K562 (cell line): ENCODE measurements at regions not wholly inside any gene's neighbourhood (a gene's known extent, or its start where the extent isn't known, plus 50 kb on each side); places are given as distances from the start of the nearest gene placed in this dataset.

Experiments
- ATAC-seq: fragments of 200-7000 bp; cut with Tn5 transposase; 3 replicates; pipeline ENCODE4 v1.9.1; 2020; ENCODE audit warnings: moderate library complexity
- BruUV-seq: library from RNA; stranded (reverse); fragments of 400-500 nt; replicated peaks from 2 replicates; lab custom pipeline; 2021; lab: Mats Ljungman, UMichigan
- CTCF ChIA-PET: fragments of 300-600 bp; formaldehyde crosslinking; extraction: SDS; loops from one replicate; lab custom pipeline; 2021; ENCODE audit warnings: low intra/inter-chr PET ratio; lab: Yijun Ruan, JAX
- POLR2A ChIA-PET: fragments of 300-600, 350-650 bp; sonication (Branson Sonifier 250); formaldehyde crosslinking; extraction: SDS; loops from one replicate; lab custom pipeline; 2021; ENCODE audit warnings: antibody characterized with exemption, inconsistent platforms; lab: Yijun Ruan, JAX
- DNase-seq, 4 experiments: peaks; one replicate each; pipeline versions ENCODE4 v3.0.0 to v3.0.0-alpha.2; 2011 to 2018; ENCODE audit warnings: low spot score in 3 of 4, mixed read lengths in 3 of 4; ENCODE audit errors: extremely low read depth in 1 of 4
- FAIRE-seq: peaks from 2 replicates; lab custom pipeline; 2011; peaks lifted over from hg19 to GRCh38; lab: Jason Lieb, UNC
- H2AFZ ChIP-seq: 2 replicates; pipeline ENCODE4 v1.6.0; 2011; ENCODE audit warnings: low read depth, low read length, control low read depth, inconsistent platforms
- H3K27ac ChIP-seq: fragments of 200-600 bp; 3 replicates; pipeline ENCODE4 v1.8.0; 2011; ENCODE audit warnings: low read depth, mild to moderate bottlenecking, control low read depth, inconsistent platforms, low read length, moderate library complexity, mixed read lengths; ENCODE audit errors: extremely low read depth
- H3K27me3 ChIP-seq, 2 experiments: fragments of 300-600 bp in 1 of 2; 2 replicates in 1 of 2; 3 replicates in 1 of 2; pipeline versions ENCODE4 v1.6.0 to v1.8.0; 2011; ENCODE audit warnings: inconsistent platforms in 2 of 2, low read length in 2 of 2, mild to moderate bottlenecking in 1 of 2, mixed read lengths in 1 of 2, moderate library complexity in 1 of 2; ENCODE audit not compliant: control insufficient read depth in 2 of 2, insufficient read depth in 2 of 2
- H3K36me3 ChIP-seq: fragments of 300-600 bp; 3 replicates; pipeline ENCODE4 v1.8.0; 2011; ENCODE audit warnings: mild to moderate bottlenecking, low read length, inconsistent platforms; ENCODE audit not compliant: control insufficient read depth, insufficient read depth
- H3K4me1 ChIP-seq, 2 experiments: fragments of 200-600 bp in 1 of 2; replicated peaks in 1 of 2; 2 replicates in 1 of 2; 3 replicates in 1 of 2; pipeline versions ENCODE4 v1.5.1 to v1.8.0; 2011; ENCODE audit warnings: inconsistent platforms in 2 of 2, low read length in 2 of 2, mild to moderate bottlenecking in 1 of 2, mixed read lengths in 1 of 2, moderate library complexity in 1 of 2; ENCODE audit not compliant: control insufficient read depth in 2 of 2, insufficient read depth in 2 of 2
- H3K4me2 ChIP-seq: 2 replicates; pipeline ENCODE4 v1.6.1; 2011; ENCODE audit warnings: low read length, control low read depth, inconsistent platforms, mixed read lengths; ENCODE audit not compliant: insufficient read depth
- H3K4me3 ChIP-seq: fragments of 200-600 bp; sonication (generic), shearing (Covaris generic); 2 replicates; pipeline ENCODE4 v1.5.1; 2016; ENCODE audit warnings: control low read depth, inconsistent platforms
- H3K79me2 ChIP-seq: fragments of 200-600 bp; 3 replicates; pipeline ENCODE4 v1.8.0; 2011; ENCODE audit warnings: low read length, inconsistent platforms; ENCODE audit not compliant: control insufficient read depth, insufficient read depth
- H3K9ac ChIP-seq, 2 experiments: 2 replicates each; pipeline versions ENCODE4 v1.6.0 to v1.6.1; 2011; ENCODE audit warnings: low read depth in 2 of 2, low read length in 2 of 2, control low read depth in 1 of 2, inconsistent platforms in 1 of 2, mild to moderate bottlenecking in 1 of 2, mixed read lengths in 1 of 2; ENCODE audit not compliant: insufficient read depth in 1 of 2
- H3K9me1 ChIP-seq: one replicate; pipeline ENCODE4 v1.6.0; 2011; ENCODE audit warnings: inconsistent platforms, mild to moderate bottlenecking, low read length, moderate library complexity; ENCODE audit not compliant: control insufficient read depth, insufficient read depth
- H3K9me3 ChIP-seq: replicated peaks from 2 replicates; pipeline ENCODE4 v1.5.1; 2011; ENCODE audit warnings: low read depth, low read length, inconsistent platforms; ENCODE audit not compliant: control insufficient read depth, insufficient read depth
- H4K20me1 ChIP-seq: replicated peaks from 2 replicates; pipeline ENCODE4 v1.6.1; 2011; ENCODE audit warnings: low read length, inconsistent platforms, mixed read lengths; ENCODE audit not compliant: control insufficient read depth, insufficient read depth
- CBFA2T3 ChIP-seq: fragments of 450-650 bp; IDR thresholded peaks from 2 replicates; pipeline ENCODE4 v1.6.1; 2017
- EHMT2 ChIP-seq: fragments of 450-650 bp; IDR thresholded peaks from 2 replicates; pipeline ENCODE4 v1.6.1; 2018; ENCODE audit warnings: antibody characterized with exemption
- ETV1 ChIP-seq: fragments of 450-650 bp; conservative IDR thresholded peaks from 2 replicates; pipeline ENCODE4 v1.6.1; 2016; ENCODE audit warnings: missing genetic modification characterization, control low read depth, low read depth, missing compliant biosample characterization
- FOXO4 ChIP-seq: fragments of 450-650 bp; formaldehyde crosslinking; IDR thresholded peaks from 2 replicates; pipeline ENCODE4 v1.4.0; 2020; ENCODE audit warnings: mild to moderate bottlenecking, moderate library complexity
- SMARCE1 ChIP-seq: fragments of 450-650 bp; IDR thresholded peaks from 2 replicates; pipeline ENCODE4 v1.7.1; 2016; ENCODE audit warnings: mild to moderate bottlenecking
- SPI1 ChIP-seq: IDR thresholded peaks from 2 replicates; pipeline ENCODE4 v1.6.1; 2011; ENCODE audit warnings: low read depth, low read length, control low read depth, borderline replicate concordance
- TAF9B ChIP-seq: fragments of 450-650 bp; IDR thresholded peaks from 2 replicates; pipeline ENCODE4 v1.6.1; 2018; ENCODE audit warnings: mild to moderate bottlenecking; ENCODE audit not compliant: partially characterized antibody
- TFE3 ChIP-seq: fragments of 450-650 bp; formaldehyde crosslinking; IDR thresholded peaks from 2 replicates; pipeline ENCODE4 v1.4.0; 2020; ENCODE audit warnings: mild to moderate bottlenecking, mixed read lengths
- UBTF ChIP-seq, 2 experiments: IDR thresholded peaks; 2 replicates each; pipeline ENCODE4 v1.6.1; 2012; ENCODE audit warnings: improper control_type of control experiment in 2 of 2, low read depth in 2 of 2, low read length in 2 of 2, borderline replicate concordance in 1 of 2
- ZNF512 ChIP-seq: IDR thresholded peaks from 2 replicates; pipeline ENCODE4 v1.6.1; 2016; ENCODE audit warnings: missing genetic modification characterization, missing compliant biosample characterization
- ZNF740 ChIP-seq, 3 experiments: fragments of 200-800 bp in 1 of 3; sonication (Bioruptor generic) in 1 of 3; sonication (generic) in 1 of 3; formaldehyde crosslinking in 1 of 3; IDR thresholded peaks; 2 replicates each; pipeline versions ENCODE4 v1.6.1 to v1.8.0; 2016 to 2022; ENCODE audit warnings: mild to moderate bottlenecking in 2 of 3, missing compliant biosample characterization in 2 of 3, missing genetic modification characterization in 2 of 3, missing genetic modification reagents in 1 of 3
- WGBS: fragments of 100-300 bp; shearing (Covaris generic); methylation state at CpG from one replicate; pipeline ENCODE4 v1.1.6; 2016; ENCODE audit warnings: low coverage, mixed read lengths; ENCODE audit not compliant: insufficient coverage; ENCODE audit errors: missing lambda C conversion rate; 5-methylcytosine and 5-hydroxymethylcytosine counted together
- in situ Hi-C: fragments of 300-500 bp; cut with MboI; formaldehyde crosslinking; loops from 4 replicates; pipeline ENCODE4 v1.15.0; 2018; ENCODE audit warnings: inconsistent platforms, mixed read lengths
- intact Hi-C: fragments of 100-400 bp; cut with micrococcal nuclease; formaldehyde crosslinking; loops from 2 replicates; pipeline ENCODE4 v1.14.2; 2022

GRCh38 chr11:95688015-95688414 lies 101.6 kb downstream of the FAM76B start:
- ChIA-PET CTCF (no interaction called here), POLR2A (interaction anchor here (0.7 to 0.9 kb wide), 2 partner anchors 10 to 1124 kb away, joined by 3 read pairs; no protein-coding TSS in a partner anchor)
- no peak overlapping the region for H3K27ac ChIP-seq
- TF ChIP-seq ETV1 (tag) (no peak), SPI1 (no peak), TFE3 (CRISPR knock-in tag) (no peak), ZNF740 (CRISPR knock-in tag; IDR thresholded peaks at IDR 0.05) (no peak), ZNF740 (tag; IDR thresholded peaks at IDR 0.05) (no peak), CBFA2T3 (no peak), TAF9B (no peak), EHMT2 (no peak), FOXO4 (CRISPR knock-in tag) (no peak), SMARCE1 (no peak), ZNF512 (tag) (no peak), UBTF (IDR thresholded peaks at IDR 0.05; ENCODE audit: borderline replicate concordance in 1 of 2, low read depth in 2 of 2, low read length in 2 of 2) (no peak)
- H3K27me3 ChIP-seq: no peaks in the 10 kb centered on the region
- 0% methylated on average over 2 of the region's 2 CpGs for WGBS
- H3K36me3 ChIP-seq: no peaks in the 10 kb centered on the region
- ATAC-seq (no peak), FAIRE-seq (no peak), DNase-seq (no peak)
- no peaks in the 10 kb centered on the region for H3K9me3 ChIP-seq
- H3K9ac ChIP-seq: no peak overlapping the region
- H3K4me1 ChIP-seq: no peaks in the 10 kb centered on the region
- BruUV-seq: no TSS peak
- H3K9me1 ChIP-seq: no peaks in the 10 kb centered on the region
- no peak overlapping the region for H2AFZ ChIP-seq
- no peaks in the 10 kb centered on the region for H4K20me1 ChIP-seq
- no peak overlapping the region for H3K4me3 ChIP-seq
- in situ Hi-C loops (no loop called here), intact Hi-C loops (no loop called here)
- H3K79me2 ChIP-seq: no peaks in the 10 kb centered on the region
- no peak overlapping the region for H3K4me2 ChIP-seq
